KMS-11 (cell line): ENCODE measurements at regions not wholly inside any gene's neighbourhood (a gene's known extent, or its start where the extent isn't known, plus 50 kb on each side); places are given as distances from the start of the nearest gene placed in this dataset.

Experiments used
- H2AFZ ChIP-seq: fragments of 200-600 bp; sonication (generic); 2 replicates; pipeline ENCODE4 v1.6.1; 2016; ENCODE audit warnings: antibody characterized with exemption, mixed run types, low read depth
- H3K27ac ChIP-seq: fragments of 200-600 bp; sonication (generic); 2 replicates; pipeline ENCODE4 v1.6.1; 2016; ENCODE audit warnings: mild to moderate bottlenecking, mixed run types
- H3K27me3 ChIP-seq: fragments of 200-600 bp; sonication (generic); 2 replicates; pipeline ENCODE4 v1.6.1; 2017; ENCODE audit warnings: mild to moderate bottlenecking, low read depth, mixed run types, moderate library complexity; ENCODE audit not compliant: insufficient read depth
- H3K36me3 ChIP-seq: fragments of 200-600 bp; sonication (generic); 2 replicates; pipeline ENCODE4 v1.6.1; 2017; ENCODE audit warnings: mild to moderate bottlenecking, mixed run types; ENCODE audit not compliant: insufficient read depth
- H3K4me1 ChIP-seq: fragments of 200-600 bp; sonication (generic); 2 replicates; pipeline ENCODE4 v1.6.1; 2016; ENCODE audit warnings: mild to moderate bottlenecking, low read depth, mixed run types; ENCODE audit not compliant: poor library complexity, severe bottlenecking
- H3K4me2 ChIP-seq: fragments of 200-600 bp; sonication (generic); 2 replicates; pipeline ENCODE4 v1.7.0; 2016; ENCODE audit warnings: mild to moderate bottlenecking, mixed run types
- H3K4me3 ChIP-seq: fragments of 200-600 bp; sonication (generic); IDR thresholded peaks from 2 replicates; pipeline ENCODE4 v1.6.1; 2017; ENCODE audit warnings: low read depth, low read length, mixed read lengths; ENCODE audit not compliant: insufficient read depth
- H3K79me2 ChIP-seq: fragments of 200-600 bp; sonication (generic); 2 replicates; pipeline ENCODE4 v1.6.1; 2016; ENCODE audit warnings: low read depth, mixed run types; ENCODE audit not compliant: insufficient read depth
- H3K9ac ChIP-seq: fragments of 200-600 bp; sonication (generic); 2 replicates; pipeline ENCODE4 v1.6.1; 2016; ENCODE audit warnings: mild to moderate bottlenecking, mixed run types
- H4K20me1 ChIP-seq: fragments of 200-600 bp; sonication (generic); 2 replicates; pipeline ENCODE4 v1.6.1; 2016; ENCODE audit warnings: mild to moderate bottlenecking, mixed run types; ENCODE audit not compliant: insufficient read depth
- TF ChIP-seq, protein P1 (sequence below): fragments of 200-600 bp; sonication (generic); conservative IDR thresholded peaks from 2 replicates; pipeline ENCODE4 v1.6.1; 2017; ENCODE audit warnings: low read depth, mild to moderate bottlenecking, antibody characterized with exemption, low read length, moderate library complexity, mixed read lengths

GRCh38 chr9:90444609-90445204 lies 197.9 kb downstream of the DIRAS2 start:
- Histone ChIP-seq H2AFZ (no peak overlapping the region), H3K27me3 (no peaks in the 10 kb centered on the region), H3K4me1 (no peaks in the 10 kb centered on the region), H3K4me3 (no peak overlapping the region), H3K79me2 (no peaks in the 10 kb centered on the region), H3K36me3 (no peaks in the 10 kb centered on the region), H4K20me1 (no peaks in the 10 kb centered on the region), H3K9ac (no peak overlapping the region), H3K27ac (no peak overlapping the region), H3K4me2 (no peak overlapping the region)
- TF ChIP-seq, protein P1, sequence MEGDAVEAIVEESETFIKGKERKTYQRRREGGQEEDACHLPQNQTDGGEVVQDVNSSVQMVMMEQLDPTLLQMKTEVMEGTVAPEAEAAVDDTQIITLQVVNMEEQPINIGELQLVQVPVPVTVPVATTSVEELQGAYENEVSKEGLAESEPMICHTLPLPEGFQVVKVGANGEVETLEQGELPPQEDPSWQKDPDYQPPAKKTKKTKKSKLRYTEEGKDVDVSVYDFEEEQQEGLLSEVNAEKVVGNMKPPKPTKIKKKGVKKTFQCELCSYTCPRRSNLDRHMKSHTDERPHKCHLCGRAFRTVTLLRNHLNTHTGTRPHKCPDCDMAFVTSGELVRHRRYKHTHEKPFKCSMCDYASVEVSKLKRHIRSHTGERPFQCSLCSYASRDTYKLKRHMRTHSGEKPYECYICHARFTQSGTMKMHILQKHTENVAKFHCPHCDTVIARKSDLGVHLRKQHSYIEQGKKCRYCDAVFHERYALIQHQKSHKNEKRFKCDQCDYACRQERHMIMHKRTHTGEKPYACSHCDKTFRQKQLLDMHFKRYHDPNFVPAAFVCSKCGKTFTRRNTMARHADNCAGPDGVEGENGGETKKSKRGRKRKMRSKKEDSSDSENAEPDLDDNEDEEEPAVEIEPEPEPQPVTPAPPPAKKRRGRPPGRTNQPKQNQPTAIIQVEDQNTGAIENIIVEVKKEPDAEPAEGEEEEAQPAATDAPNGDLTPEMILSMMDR, result no peak

GRCh38 chr9:90445391-90445790 lies 197.2 kb downstream of the DIRAS2 start:
- Histone ChIP-seq H3K4me2 (no peak overlapping the region), H2AFZ (no peak overlapping the region), H3K79me2 (no peaks in the 10 kb centered on the region), H3K27me3 (no peaks in the 10 kb centered on the region), H3K9ac (no peak overlapping the region), H3K4me3 (no peak overlapping the region), H3K27ac (no peak overlapping the region), H3K36me3 (no peaks in the 10 kb centered on the region), H4K20me1 (no peaks in the 10 kb centered on the region), H3K4me1 (no peaks in the 10 kb centered on the region)
- TF ChIP-seq, protein P1, result no peak

- H3K36me3 ChIP-seq, result no peaks in the 10 kb centered on the region
- H2AFZ ChIP-seq, result no peak overlapping the region
- no peaks in the 10 kb centered on the region for H3K27me3 ChIP-seq
- no peak overlapping the region for H3K4me3 ChIP-seq
- TF ChIP-seq, protein P1, result no peak
- H3K4me2 ChIP-seq, result no peak overlapping the region
- H3K9ac ChIP-seq, result no peak overlapping the region
- no peaks in the 10 kb centered on the region for H3K4me1 ChIP-seq
- no peak overlapping the region for H3K27ac ChIP-seq
- H3K79me2 ChIP-seq, result no peaks in the 10 kb centered on the region
- no peaks in the 10 kb centered on the region for H4K20me1 ChIP-seq
These were observed 196.2 kb downstream of the DIRAS2 start for GRCh38 chr9:90446200-90446948.

DNA sequence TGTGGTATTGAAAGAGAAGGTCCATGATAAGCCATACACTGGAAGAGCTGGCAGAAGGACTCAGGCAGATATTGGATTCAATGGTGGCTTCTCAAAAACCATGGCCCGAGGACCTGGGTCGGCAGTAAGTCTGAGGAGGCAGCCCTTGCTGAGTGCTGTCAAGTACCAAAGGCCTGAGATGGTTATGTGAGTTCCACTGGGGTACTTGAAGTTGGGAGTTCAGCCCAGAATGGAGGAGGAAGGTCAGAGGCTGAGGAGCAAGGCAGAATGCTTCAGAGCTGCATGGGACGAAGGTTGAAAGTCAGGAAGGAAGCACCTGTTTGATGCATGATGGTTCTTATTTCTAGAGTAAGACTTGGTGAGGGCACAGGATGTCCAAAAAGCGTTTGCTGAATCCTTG lies 194.9 kb downstream of the DIRAS2 start:
- Histone ChIP-seq H3K36me3 (no peaks in the 10 kb centered on the region), H3K4me3 (no peak overlapping the region), H3K27me3 (no peaks in the 10 kb centered on the region), H2AFZ (no peak overlapping the region), H3K4me2 (no peak overlapping the region), H4K20me1 (no peaks in the 10 kb centered on the region), H3K4me1 (no peaks in the 10 kb centered on the region), H3K27ac (no peak overlapping the region), H3K9ac (no peak overlapping the region), H3K79me2 (no peaks in the 10 kb centered on the region)
- TF ChIP-seq, protein P1, result no peak
